ENCODE measurements at regions not wholly inside any gene's neighbourhood (a gene's known extent, or its start where the extent isn't known, plus 50 kb on each side); places are given as distances from the start of the nearest gene placed in this dataset.

DNA sequence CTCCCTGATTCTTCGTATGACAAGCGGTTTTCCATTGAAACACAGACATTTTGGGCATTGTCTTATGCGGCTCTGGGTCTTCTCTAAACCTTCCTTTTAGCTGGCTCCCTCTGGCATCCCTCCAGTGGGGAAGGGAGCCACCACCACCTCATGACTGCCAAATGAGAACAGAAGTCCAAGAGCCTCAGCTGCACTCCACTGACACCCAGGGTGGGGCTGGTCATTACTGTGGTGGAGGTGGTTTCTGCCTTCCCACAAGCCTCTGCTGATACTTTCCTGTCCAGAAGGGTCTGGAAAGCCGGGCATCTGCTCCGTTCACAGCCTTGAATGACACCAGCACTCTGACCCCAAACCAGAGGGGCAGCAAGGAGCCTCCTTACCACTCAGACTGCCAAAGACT is 213.5 kb downstream of the ZNF516 start:
- TF ChIP-seq, protein P1, sequence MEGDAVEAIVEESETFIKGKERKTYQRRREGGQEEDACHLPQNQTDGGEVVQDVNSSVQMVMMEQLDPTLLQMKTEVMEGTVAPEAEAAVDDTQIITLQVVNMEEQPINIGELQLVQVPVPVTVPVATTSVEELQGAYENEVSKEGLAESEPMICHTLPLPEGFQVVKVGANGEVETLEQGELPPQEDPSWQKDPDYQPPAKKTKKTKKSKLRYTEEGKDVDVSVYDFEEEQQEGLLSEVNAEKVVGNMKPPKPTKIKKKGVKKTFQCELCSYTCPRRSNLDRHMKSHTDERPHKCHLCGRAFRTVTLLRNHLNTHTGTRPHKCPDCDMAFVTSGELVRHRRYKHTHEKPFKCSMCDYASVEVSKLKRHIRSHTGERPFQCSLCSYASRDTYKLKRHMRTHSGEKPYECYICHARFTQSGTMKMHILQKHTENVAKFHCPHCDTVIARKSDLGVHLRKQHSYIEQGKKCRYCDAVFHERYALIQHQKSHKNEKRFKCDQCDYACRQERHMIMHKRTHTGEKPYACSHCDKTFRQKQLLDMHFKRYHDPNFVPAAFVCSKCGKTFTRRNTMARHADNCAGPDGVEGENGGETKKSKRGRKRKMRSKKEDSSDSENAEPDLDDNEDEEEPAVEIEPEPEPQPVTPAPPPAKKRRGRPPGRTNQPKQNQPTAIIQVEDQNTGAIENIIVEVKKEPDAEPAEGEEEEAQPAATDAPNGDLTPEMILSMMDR (IDR thresholded peaks at IDR 0.05): no peak
- no peak for TF ChIP-seq EZH2 (IDR thresholded peaks at IDR 0.05)
- no peak for TF ChIP-seq EZH2phosphoT487 (IDR thresholded peaks at IDR 0.05)
- Histone ChIP-seq H3K4me1 (no peaks in the 10 kb centered on the region), H4K20me1 (ENCODE audit: low read depth) (no peaks in the 10 kb centered on the region), H2AFZ (replicated peaks) (no peak overlapping the region), H3K9me3 (ENCODE audit: low read depth) (no peaks in the 10 kb centered on the region), H3K9ac (no peak overlapping the region), H3K36me3 (no peaks in the 10 kb centered on the region), H3K79me2 (ENCODE audit: low read depth) (no peaks in the 10 kb centered on the region), H3K4me2 (no peak overlapping the region), H3K27ac (no peak overlapping the region), H3F3A (ENCODE audit: low read depth) (no peaks in the 10 kb centered on the region), H3K4me3 (no peak overlapping the region), H3K27me3 (no peaks in the 10 kb centered on the region)
- Mint-ChIP-seq H3K4me3 (no peak overlapping the region), H3K9me3 (no peaks in the 10 kb centered on the region), H3K36me3 (no peaks in the 10 kb centered on the region), H3K27ac (no peak overlapping the region), H3K4me1 (no peaks in the 10 kb centered on the region), H3K27me3 (ENCODE audit: insufficient read depth, low read depth) (no peaks in the 10 kb centered on the region)
- no peak for DNase-seq (ENCODE audit: low spot score)

GRCh38 chr18:76277801-76278200 is 217.2 kb downstream of the ZNF516 start:
- peaks cover 3% of the 10 kb centered on the region for H3K27me3 Mint-ChIP-seq (ENCODE audit: insufficient read depth, low read depth)
- peaks cover 11% of the 10 kb centered on the region for H3K4me1 Mint-ChIP-seq
- no peak overlapping the region for H3K4me3 Mint-ChIP-seq
- H3K9me3 Mint-ChIP-seq: peaks cover 2% of the 10 kb centered on the region
- Histone ChIP-seq H3K36me3 (no peaks in the 10 kb centered on the region), H3K9me3 (ENCODE audit: low read depth) (no peaks in the 10 kb centered on the region), H3K4me3 (no peak overlapping the region), H3F3A (ENCODE audit: low read depth) (no peaks in the 10 kb centered on the region), H3K9ac (no peak overlapping the region), H3K79me2 (ENCODE audit: low read depth) (no peaks in the 10 kb centered on the region), H2AFZ (replicated peaks) (no peak overlapping the region), H3K4me1 (no peaks in the 10 kb centered on the region), H3K27ac (no peak overlapping the region), H4K20me1 (ENCODE audit: low read depth) (no peaks in the 10 kb centered on the region), H3K4me2 (no peak overlapping the region), H3K27me3 (no peaks in the 10 kb centered on the region)
- TF ChIP-seq EZH2phosphoT487 (IDR thresholded peaks at IDR 0.05) (no peak), EZH2 (IDR thresholded peaks at IDR 0.05) (no peak)
- TF ChIP-seq, protein P1 (IDR thresholded peaks at IDR 0.05): no peak
- H3K27ac Mint-ChIP-seq: no peak overlapping the region
- DNase-seq (ENCODE audit: low spot score): no peak
- no peaks in the 10 kb centered on the region for H3K36me3 Mint-ChIP-seq

- no peak for DNase-seq (ENCODE audit: low spot score)
- no peaks in the 10 kb centered on the region for H3K36me3 Mint-ChIP-seq
- no peaks in the 10 kb centered on the region for H3F3A ChIP-seq (ENCODE audit: low read depth)
- H3K27me3 Mint-ChIP-seq (ENCODE audit: insufficient read depth, low read depth): peaks cover 7% of the 10 kb centered on the region
- peaks cover 11% of the 10 kb centered on the region for H3K4me1 Mint-ChIP-seq
- H3K79me2 ChIP-seq (ENCODE audit: low read depth): no peaks in the 10 kb centered on the region
- TF ChIP-seq EZH2phosphoT487 (IDR thresholded peaks at IDR 0.05): no peak
- TF ChIP-seq EZH2 (IDR thresholded peaks at IDR 0.05): no peak
- TF ChIP-seq, protein P1 (IDR thresholded peaks at IDR 0.05): no peak
- H3K27ac Mint-ChIP-seq: no peak overlapping the region
- H3K4me1 ChIP-seq: no peaks in the 10 kb centered on the region
- no peaks in the 10 kb centered on the region for H3K36me3 ChIP-seq
- peaks cover 4% of the 10 kb centered on the region for H3K9me3 Mint-ChIP-seq
- no peak overlapping the region for H2AFZ ChIP-seq (replicated peaks)
- H3K27me3 ChIP-seq: no peaks in the 10 kb centered on the region
- no peak overlapping the region for H3K4me3 ChIP-seq
- H3K27ac ChIP-seq: no peak overlapping the region
- no peaks in the 10 kb centered on the region for H4K20me1 ChIP-seq (ENCODE audit: low read depth)
- no peak overlapping the region for H3K4me3 Mint-ChIP-seq
- no peaks in the 10 kb centered on the region for H3K9me3 ChIP-seq (ENCODE audit: low read depth)
- H3K9ac ChIP-seq: no peak overlapping the region
- no peak overlapping the region for H3K4me2 ChIP-seq
Measured at GRCh38 chr18:76275727-76276313, 219.2 kb downstream of the ZNF516 start.
